Nephron progenitor cell (in vitro differentiated cells): ENCODE measurements at regions not wholly inside any gene's neighbourhood (a gene's known extent, or its start where the extent isn't known, plus 50 kb on each side); places are given as distances from the start of the nearest gene placed in this dataset.
A peak's percentile ranks its signal among the peaks of the same experiment; 100 is the strongest.

Source experiments
- DNase-seq: peaks from one replicate; pipeline ENCODE4 v3.0.0; 2021
- H3K27ac Mint-ChIP-seq: 2 replicates; pipeline ENCODE4 v1.8.0; 2021; ENCODE audit warnings: mild to moderate bottlenecking, moderate library complexity, mixed read lengths
- H3K27me3 Mint-ChIP-seq: 2 replicates; pipeline ENCODE4 v1.8.0; 2021; ENCODE audit warnings: mild to moderate bottlenecking, low read depth, mixed read lengths; ENCODE audit not compliant: poor library complexity
- H3K36me3 Mint-ChIP-seq: 2 replicates; pipeline ENCODE4 v1.8.0; 2021; ENCODE audit warnings: low read depth, mixed read lengths
- H3K4me1 Mint-ChIP-seq: 2 replicates; pipeline ENCODE4 v1.8.0; 2021; ENCODE audit warnings: mixed read lengths
- H3K4me3 Mint-ChIP-seq: 2 replicates; pipeline ENCODE4 v1.8.0; 2021; ENCODE audit warnings: mild to moderate bottlenecking, moderate library complexity, mixed read lengths
- H3K9me3 Mint-ChIP-seq: 2 replicates; pipeline ENCODE4 v1.8.0; 2021; ENCODE audit warnings: mild to moderate bottlenecking, moderate library complexity, mixed read lengths
- TF ChIP-seq, protein P1 (sequence below): fragments of 200-600 bp; sonication (generic); IDR thresholded peaks from 2 replicates; pipeline ENCODE4 v1.5.0; 2021; ENCODE audit warnings: antibody characterized with exemption

DNA sequence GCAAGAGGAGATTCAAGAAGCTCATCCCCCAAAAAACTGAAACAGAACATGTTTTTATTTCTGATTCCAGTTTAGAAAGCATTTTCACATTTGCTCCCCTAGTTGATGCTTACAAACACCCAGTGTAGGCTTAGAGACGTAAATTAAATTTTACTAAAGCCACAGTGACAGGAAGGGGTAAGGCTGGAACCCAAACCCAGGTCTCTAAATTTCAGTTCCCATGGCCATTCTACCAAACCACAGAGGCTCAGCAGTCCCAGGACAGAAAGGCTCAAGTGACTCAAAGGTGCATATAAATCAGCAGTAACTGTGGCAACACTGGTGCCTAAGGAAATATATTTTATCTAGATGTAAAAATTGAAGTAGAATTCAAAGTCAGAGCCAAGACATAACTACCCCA lies 128.7 kb downstream of the CEP120 start:
- TF ChIP-seq, protein P1, sequence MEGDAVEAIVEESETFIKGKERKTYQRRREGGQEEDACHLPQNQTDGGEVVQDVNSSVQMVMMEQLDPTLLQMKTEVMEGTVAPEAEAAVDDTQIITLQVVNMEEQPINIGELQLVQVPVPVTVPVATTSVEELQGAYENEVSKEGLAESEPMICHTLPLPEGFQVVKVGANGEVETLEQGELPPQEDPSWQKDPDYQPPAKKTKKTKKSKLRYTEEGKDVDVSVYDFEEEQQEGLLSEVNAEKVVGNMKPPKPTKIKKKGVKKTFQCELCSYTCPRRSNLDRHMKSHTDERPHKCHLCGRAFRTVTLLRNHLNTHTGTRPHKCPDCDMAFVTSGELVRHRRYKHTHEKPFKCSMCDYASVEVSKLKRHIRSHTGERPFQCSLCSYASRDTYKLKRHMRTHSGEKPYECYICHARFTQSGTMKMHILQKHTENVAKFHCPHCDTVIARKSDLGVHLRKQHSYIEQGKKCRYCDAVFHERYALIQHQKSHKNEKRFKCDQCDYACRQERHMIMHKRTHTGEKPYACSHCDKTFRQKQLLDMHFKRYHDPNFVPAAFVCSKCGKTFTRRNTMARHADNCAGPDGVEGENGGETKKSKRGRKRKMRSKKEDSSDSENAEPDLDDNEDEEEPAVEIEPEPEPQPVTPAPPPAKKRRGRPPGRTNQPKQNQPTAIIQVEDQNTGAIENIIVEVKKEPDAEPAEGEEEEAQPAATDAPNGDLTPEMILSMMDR = no peak
- Mint-ChIP-seq H3K27me3 (peaks cover 12% of the 10 kb centered on the region), H3K27ac (no peak overlapping the region), H3K9me3 (peaks cover 15% of the 10 kb centered on the region), H3K4me1 (no peaks in the 10 kb centered on the region), H3K4me3 (no peak overlapping the region), H3K36me3 (peaks cover 13% of the 10 kb centered on the region)
- DNase-seq = no peak

DNA sequence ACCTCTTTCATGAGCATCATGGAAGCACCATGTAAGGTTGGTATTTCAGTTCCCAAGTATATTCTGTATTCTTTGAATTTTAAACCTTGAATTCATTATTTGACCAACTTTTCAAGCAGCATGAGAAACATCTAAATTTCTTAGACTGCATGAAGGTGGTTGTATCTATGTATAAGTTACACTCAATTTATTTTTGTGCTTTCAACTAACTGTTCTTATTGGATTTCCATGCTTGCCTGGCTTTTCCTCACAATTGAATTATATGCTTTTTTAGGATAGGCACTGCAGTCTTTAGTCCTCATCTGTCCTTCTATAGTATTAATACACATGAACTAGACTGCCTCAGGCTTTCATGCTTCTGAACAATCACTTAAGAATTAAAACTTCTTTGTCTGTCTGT lies 134.0 kb downstream of the CEP120 start:
- no peak overlapping the region for H3K27ac Mint-ChIP-seq
- H3K36me3 Mint-ChIP-seq = no peaks in the 10 kb centered on the region
- H3K4me3 Mint-ChIP-seq = no peak overlapping the region
- H3K4me1 Mint-ChIP-seq = peaks cover 31% of the 10 kb centered on the region
- H3K9me3 Mint-ChIP-seq = peaks cover 8% of the 10 kb centered on the region
- peaks cover 11% of the 10 kb centered on the region for H3K27me3 Mint-ChIP-seq
- TF ChIP-seq, protein P1 = no peak
- no peak for DNase-seq

DNA sequence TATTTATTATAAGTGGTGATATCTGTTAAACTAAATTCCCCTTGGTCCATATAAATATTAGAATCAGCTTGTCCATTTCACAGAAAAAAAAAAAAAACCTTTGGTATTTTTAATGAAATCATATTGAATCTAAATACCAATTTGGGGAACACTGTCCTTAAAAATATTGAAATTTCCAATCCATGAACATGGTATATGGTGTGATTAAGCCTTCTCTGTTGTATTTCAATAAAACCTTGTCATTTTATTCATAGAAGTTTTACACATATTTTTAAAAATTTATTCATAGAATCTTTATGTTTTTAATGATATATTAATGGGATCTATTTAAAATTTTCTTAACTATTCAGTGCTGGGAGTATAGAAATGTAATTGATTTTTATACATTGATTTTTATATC lies 135.3 kb downstream of the CEP120 start:
- no peak for DNase-seq
- no peaks in the 10 kb centered on the region for H3K36me3 Mint-ChIP-seq
- TF ChIP-seq, protein P1 = no peak
- H3K4me3 Mint-ChIP-seq = no peak overlapping the region
- peaks cover 22% of the 10 kb centered on the region for H3K27me3 Mint-ChIP-seq
- peaks cover 37% of the 10 kb centered on the region for H3K4me1 Mint-ChIP-seq
- H3K27ac Mint-ChIP-seq = no peak overlapping the region
- peaks cover 8% of the 10 kb centered on the region for H3K9me3 Mint-ChIP-seq

GRCh38 chr5:123286891-123287290 lies 136.3 kb downstream of the CEP120 start:
- H3K9me3 Mint-ChIP-seq = peaks cover 8% of the 10 kb centered on the region
- DNase-seq = no peak
- peak overlapping the region; percentile 85 for H3K4me3 Mint-ChIP-seq
- no peaks in the 10 kb centered on the region for H3K36me3 Mint-ChIP-seq
- H3K27ac Mint-ChIP-seq = no peak overlapping the region
- H3K27me3 Mint-ChIP-seq = peaks cover 20% of the 10 kb centered on the region
- TF ChIP-seq, protein P1 = no peak
- H3K4me1 Mint-ChIP-seq = peaks cover 37% of the 10 kb centered on the region

DNA sequence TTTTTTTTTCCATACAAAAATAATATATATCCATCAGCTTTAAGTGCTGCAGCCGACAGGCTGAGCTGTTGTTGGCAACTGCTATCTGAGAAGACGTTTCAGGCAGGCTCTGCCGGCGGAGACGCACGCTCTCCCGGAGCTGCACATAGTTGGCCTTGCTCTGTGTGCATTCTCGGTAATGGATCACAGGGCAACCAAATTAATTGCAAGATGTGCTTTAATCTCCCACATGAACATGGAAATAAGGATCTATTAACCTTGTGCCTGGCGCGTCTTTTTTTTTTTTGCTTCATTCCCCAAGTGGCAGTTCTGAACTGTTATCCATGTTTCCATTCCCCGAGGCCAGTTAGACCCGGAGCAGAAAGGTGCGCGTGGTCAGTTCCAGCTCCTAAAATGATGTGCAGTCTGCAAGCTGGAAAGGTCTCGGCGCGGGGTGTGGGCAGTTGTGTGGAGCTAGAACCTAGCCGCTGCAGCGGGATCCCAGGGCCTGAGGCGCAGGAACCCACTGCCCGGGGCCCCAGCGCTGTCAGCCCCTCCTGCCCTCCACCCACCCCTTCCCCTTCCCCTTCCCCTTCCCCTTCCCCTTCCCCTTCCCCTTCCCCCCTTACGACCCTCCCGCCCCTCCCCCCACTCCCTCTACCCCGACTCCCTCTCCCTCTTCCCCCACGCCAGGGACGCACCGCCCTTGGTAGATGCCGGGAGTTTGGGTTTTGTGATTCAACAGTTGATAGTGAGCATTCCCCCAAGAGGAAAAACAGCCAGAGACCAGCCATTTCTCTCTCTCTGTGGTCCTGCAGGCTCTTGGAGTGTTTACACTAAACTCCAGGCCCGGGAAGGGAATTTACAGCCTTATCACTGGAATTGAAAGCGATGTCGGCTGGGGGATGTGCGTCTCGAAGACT lies 137.8 kb downstream of the CEP120 start:
- peak; percentile 48 for DNase-seq
- H3K36me3 Mint-ChIP-seq = no peaks in the 10 kb centered on the region
- H3K27ac Mint-ChIP-seq = peak overlapping the region; percentile 85
- TF ChIP-seq, protein P1 = no peak
- H3K4me1 Mint-ChIP-seq = peaks cover 37% of the 10 kb centered on the region
- H3K27me3 Mint-ChIP-seq = peaks cover 17% of the 10 kb centered on the region
- H3K9me3 Mint-ChIP-seq = peaks cover 8% of the 10 kb centered on the region
- H3K4me3 Mint-ChIP-seq = peak overlapping the region; percentile 85

DNA sequence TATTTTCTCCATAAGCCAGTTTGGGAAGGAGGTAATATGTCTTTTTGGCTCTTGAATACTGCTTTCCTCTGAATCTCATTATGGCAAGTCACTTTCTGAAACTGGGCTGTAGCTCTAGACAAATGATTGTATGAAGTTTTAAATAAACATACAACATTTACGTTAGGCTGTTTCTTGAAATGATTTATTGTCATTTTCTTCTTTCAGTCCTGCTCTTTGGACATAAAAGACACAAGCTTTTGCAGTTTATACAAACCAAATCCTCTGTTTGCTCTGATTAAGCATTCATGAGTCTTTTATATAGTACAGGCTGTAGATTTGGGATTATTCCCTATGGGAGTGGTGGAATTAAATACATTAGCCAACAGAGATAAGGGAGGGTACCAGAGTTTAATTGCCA lies 139.7 kb downstream of the CEP120 start:
- TF ChIP-seq, protein P1 = no peak
- no peak overlapping the region for H3K27ac Mint-ChIP-seq
- no peaks in the 10 kb centered on the region for H3K36me3 Mint-ChIP-seq
- peaks cover 37% of the 10 kb centered on the region for H3K4me1 Mint-ChIP-seq
- no peak overlapping the region for H3K4me3 Mint-ChIP-seq
- peaks cover 5% of the 10 kb centered on the region for H3K9me3 Mint-ChIP-seq
- peaks cover 19% of the 10 kb centered on the region for H3K27me3 Mint-ChIP-seq
- DNase-seq = no peak
